ENCODE measurements at regions not wholly inside any gene's neighbourhood (a gene's known extent, or its start where the extent isn't known, plus 50 kb on each side); places are given as distances from the start of the nearest gene placed in this dataset.
A peak's percentile ranks its signal among the peaks of the same experiment; 100 is the strongest.

DNA sequence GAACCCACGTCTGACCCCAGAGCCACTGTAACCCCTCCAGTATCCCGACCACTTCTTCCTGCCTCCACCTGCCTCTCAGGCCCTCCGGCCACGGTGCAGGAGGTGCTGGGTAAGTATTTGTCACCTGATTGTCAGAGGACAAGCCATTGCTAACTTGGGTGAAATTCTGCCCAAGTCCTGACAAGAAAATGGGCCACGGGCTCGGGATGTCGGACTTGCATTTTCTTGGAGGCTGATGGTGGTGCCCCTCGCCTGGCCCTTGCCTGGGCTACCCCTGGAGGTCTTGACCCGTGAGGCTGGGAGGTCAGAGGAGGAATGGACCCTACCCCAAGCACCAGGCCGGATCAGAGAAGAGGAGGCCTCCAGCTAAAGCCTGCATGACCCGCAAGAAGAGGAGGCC lies 149.7 kb upstream of the COL5A1 start:
- Histone ChIP-seq H3K27me3 (no peaks in the 10 kb centered on the region), H3K9me3 (no peaks in the 10 kb centered on the region), H3K4me3 (ENCODE audit: low read depth, low read length) (no peak overlapping the region), H3K4me1 (peaks cover 16% of the 10 kb centered on the region), H3K36me3 (no peaks in the 10 kb centered on the region)
- no peak for DNase-seq
- TF ChIP-seq, protein P1, sequence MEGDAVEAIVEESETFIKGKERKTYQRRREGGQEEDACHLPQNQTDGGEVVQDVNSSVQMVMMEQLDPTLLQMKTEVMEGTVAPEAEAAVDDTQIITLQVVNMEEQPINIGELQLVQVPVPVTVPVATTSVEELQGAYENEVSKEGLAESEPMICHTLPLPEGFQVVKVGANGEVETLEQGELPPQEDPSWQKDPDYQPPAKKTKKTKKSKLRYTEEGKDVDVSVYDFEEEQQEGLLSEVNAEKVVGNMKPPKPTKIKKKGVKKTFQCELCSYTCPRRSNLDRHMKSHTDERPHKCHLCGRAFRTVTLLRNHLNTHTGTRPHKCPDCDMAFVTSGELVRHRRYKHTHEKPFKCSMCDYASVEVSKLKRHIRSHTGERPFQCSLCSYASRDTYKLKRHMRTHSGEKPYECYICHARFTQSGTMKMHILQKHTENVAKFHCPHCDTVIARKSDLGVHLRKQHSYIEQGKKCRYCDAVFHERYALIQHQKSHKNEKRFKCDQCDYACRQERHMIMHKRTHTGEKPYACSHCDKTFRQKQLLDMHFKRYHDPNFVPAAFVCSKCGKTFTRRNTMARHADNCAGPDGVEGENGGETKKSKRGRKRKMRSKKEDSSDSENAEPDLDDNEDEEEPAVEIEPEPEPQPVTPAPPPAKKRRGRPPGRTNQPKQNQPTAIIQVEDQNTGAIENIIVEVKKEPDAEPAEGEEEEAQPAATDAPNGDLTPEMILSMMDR (IDR thresholded peaks at IDR 0.05; ENCODE audit: low read depth, low read length), result no peak

DNA sequence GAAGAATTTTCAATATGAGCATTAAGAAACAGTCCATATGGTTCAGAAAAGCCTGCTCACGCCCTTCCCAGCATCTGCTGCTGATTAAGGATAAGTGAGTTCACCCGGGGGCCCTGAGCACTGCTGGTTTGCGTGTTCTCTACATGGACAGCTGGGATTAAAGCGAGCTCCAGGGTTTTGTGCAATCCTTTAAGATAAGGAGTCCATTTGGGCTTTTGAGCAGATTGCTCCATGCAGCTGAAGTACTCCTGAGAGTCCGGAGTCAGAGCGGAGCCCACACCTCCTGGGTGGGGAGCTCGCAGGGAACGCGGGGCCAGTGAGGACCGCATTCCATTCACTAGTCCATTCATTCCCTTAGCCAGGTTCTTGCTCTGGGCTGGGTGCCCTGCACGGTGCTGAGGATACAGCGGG lies 149.3 kb upstream of the COL5A1 start:
- peaks cover 16% of the 10 kb centered on the region for H3K4me1 ChIP-seq
- peak; percentile 72 for DNase-seq

DNA sequence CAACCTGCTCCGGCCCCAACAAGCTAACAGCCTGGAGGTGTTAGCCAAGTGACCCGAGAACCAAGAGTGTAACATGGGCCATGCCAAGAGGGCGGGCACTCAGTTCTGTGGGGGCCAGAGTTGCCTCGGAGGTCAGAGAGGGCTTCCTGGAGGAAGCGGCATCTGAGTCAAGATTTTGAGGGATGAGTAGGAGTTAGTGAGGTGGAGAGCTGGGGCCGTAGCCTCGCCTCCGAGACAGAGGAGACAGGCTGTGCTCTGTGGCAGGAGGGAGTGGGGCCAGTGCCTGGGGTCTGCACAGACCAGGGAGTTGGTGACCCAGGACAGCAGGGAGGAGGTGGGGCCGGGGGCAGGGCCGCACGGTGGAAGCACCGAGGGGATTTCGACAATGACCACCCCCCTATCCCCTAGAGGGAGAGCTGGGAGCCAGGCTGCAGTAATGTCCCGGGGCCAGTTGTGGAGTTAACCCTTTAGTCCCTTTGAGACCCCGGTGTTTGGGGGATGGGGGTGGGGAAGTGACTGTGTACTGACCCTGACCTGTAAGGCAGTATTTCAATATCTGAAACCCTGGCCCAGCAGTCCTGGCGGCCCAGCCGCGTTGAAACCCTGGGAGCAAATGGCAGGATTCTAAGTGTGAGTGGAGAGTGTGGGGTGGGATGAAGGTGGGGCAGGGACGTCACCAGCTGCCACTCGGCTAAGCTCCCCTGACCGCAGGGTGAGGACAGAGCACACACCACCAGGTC lies 148.7 kb upstream of the COL5A1 start:
- TF ChIP-seq, protein P1 (IDR thresholded peaks at IDR 0.05; ENCODE audit: low read depth, low read length), result no peak
- Histone ChIP-seq H3K36me3 (no peaks in the 10 kb centered on the region), H3K9me3 (no peaks in the 10 kb centered on the region), H3K4me3 (ENCODE audit: low read depth, low read length) (no peak overlapping the region), H3K4me1 (peaks cover 16% of the 10 kb centered on the region), H3K27me3 (no peaks in the 10 kb centered on the region)
- no peak for DNase-seq

More for the DNA sequence above, 149.3 kb upstream of the COL5A1 start:
- Histone ChIP-seq H3K27me3 (no peaks in the 10 kb centered on the region), H3K4me3 (ENCODE audit: low read depth, low read length) (no peak overlapping the region), H3K9me3 (no peaks in the 10 kb centered on the region), H3K36me3 (no peaks in the 10 kb centered on the region)
- TF ChIP-seq, protein P1 (IDR thresholded peaks at IDR 0.05; ENCODE audit: low read depth, low read length), result no peak

DNA sequence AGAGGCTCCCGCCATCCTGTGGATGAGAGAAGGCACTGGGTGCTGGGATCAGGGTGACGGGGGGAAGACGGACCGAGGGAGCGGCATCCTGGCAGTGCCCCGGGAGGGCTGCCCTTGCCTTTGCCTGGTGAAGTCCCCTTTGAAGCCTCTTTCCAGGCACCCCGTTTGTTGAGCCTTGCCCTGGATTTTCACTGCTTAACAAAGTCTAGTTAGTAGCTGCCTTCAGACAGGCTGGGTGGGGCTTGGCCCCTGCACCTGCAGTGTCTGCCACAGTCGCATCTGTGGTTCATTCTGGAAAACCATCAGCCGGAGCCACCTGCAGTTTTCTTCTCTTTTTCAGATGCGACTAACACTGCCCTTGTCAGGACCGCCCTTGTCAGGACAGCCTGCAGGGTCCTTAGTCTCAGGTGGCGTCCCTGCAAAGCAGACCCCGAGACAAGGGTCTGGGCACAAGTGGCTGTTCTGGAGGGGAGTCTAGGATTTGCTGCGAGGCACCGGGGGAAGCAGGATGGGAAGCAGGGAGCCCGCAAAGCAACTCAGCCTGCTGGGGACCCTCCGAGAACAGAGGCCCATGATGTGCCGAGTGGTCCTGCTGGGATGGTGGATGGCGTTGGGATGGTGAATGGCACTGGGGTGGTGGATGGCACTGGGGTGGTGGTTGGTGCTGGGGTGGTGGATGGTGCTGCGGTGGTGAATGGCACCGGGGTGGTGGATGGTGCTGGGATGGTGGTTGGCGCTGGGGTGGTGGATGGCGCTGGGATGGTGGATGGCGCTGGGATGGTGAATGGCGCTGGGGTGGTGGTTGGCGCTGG lies 147.9 kb upstream of the COL5A1 start:
- H3K9me3 ChIP-seq, result no peaks in the 10 kb centered on the region
- H3K4me3 ChIP-seq (ENCODE audit: low read depth, low read length), result no peak overlapping the region
- TF ChIP-seq, protein P1 (IDR thresholded peaks at IDR 0.05; ENCODE audit: low read depth, low read length), result no peak
- peaks cover 16% of the 10 kb centered on the region for H3K4me1 ChIP-seq
- no peak for DNase-seq
- H3K27me3 ChIP-seq, result no peaks in the 10 kb centered on the region
- no peaks in the 10 kb centered on the region for H3K36me3 ChIP-seq

DNA sequence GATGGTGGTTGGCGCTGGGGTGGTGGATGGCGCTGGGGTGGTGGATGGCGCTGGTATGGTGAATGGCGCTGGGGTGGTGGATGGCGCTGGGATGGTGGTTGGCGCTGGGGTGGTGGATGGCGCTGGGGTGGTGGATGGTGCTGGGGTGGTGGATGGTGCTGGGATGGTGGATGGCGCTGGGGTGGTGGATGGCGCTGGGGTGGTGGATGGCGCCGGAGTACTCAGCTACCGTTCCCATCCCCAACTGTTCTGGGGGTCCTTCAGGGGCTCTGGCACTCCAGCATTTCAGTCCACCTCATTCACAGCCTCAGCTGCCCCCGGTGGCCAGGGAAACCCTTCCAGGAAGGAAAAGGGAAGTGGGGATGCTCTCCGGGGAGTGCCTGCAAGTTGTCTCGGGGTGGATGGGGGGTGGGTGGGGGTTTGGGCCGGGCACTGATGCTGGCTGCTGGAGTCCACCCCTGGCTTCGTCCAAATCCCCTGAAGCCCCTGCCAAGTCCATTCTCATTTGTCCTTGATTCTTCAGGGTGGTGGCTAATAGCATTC lies 147.3 kb upstream of the COL5A1 start:
- Histone ChIP-seq H3K4me1 (peaks cover 16% of the 10 kb centered on the region), H3K4me3 (ENCODE audit: low read depth, low read length) (no peak overlapping the region), H3K27me3 (no peaks in the 10 kb centered on the region), H3K36me3 (no peaks in the 10 kb centered on the region), H3K9me3 (no peaks in the 10 kb centered on the region)
- no peak for DNase-seq
- TF ChIP-seq, protein P1 (IDR thresholded peaks at IDR 0.05; ENCODE audit: low read depth, low read length), result no peak
